ENCODE measurements at regions not wholly inside any gene's neighbourhood (a gene's known extent, or its start where the extent isn't known, plus 50 kb on each side); places are given as distances from the start of the nearest gene placed in this dataset.

- peaks cover 1% of the 10 kb centered on the region; the same call in 1 of the 2 replicates for H3K27me3 Mint-ChIP-seq (ENCODE audit: low read depth)
- H3K4me1 Mint-ChIP-seq: no peaks in the 10 kb centered on the region
- H3K4me1 ChIP-seq (ENCODE audit: insufficient read depth, low read length): no peaks in the 10 kb centered on the region
- no peak overlapping the region for H4K5ac ChIP-seq (ENCODE audit: insufficient read length, low read depth, low read length)
- TF ChIP-seq CTCF (conservative IDR thresholded peaks at IDR 0.05): no peak
- H3K9me3 Mint-ChIP-seq: peaks cover 89 to 94% of the 10 kb centered on the region in 2 experiments
- H3K23me2 ChIP-seq (ENCODE audit: insufficient read length, low read depth, low read length, poor library complexity, severe bottlenecking): no peaks in the 10 kb centered on the region
- no peak for DNase-seq
- H4K8ac ChIP-seq (replicated peaks; ENCODE audit: insufficient read length, low read depth, low read length): no peak overlapping the region
- no peaks in the 10 kb centered on the region for H3K79me2 ChIP-seq (ENCODE audit: insufficient read depth, low read length)
- H3K27ac ChIP-seq (ENCODE audit: insufficient read length, low read depth, low read length): no peak overlapping the region
- no peak overlapping the region for H2AFZ ChIP-seq (ENCODE audit: low read length)
- no peak overlapping the region for H3K23ac ChIP-seq (ENCODE audit: insufficient read length, low read depth, low read length)
- H3K56ac ChIP-seq (ENCODE audit: insufficient read length, low read depth, low read length): no peak overlapping the region
- no peak overlapping the region for H3K4me3 Mint-ChIP-seq
- no peaks in the 10 kb centered on the region for H3K79me1 ChIP-seq (ENCODE audit: insufficient read depth, low read depth, low read length, poor library complexity, severe bottlenecking)
- H3K4ac ChIP-seq (ENCODE audit: low read depth, low read length): no peak overlapping the region
- H3K4me2 ChIP-seq (ENCODE audit: insufficient read depth, insufficient read length, low read length): no peak overlapping the region
- no peaks in the 10 kb centered on the region for H4K20me1 ChIP-seq (ENCODE audit: control insufficient read depth, insufficient read depth, insufficient read length)
- H3K27ac Mint-ChIP-seq: no peak overlapping the region
- H3K9me3 ChIP-seq (ENCODE audit: control insufficient read depth, low read depth, low read length): peaks cover 76% of the 10 kb centered on the region
- no peak overlapping the region for H2BK20ac ChIP-seq (ENCODE audit: low read depth, low read length, poor library complexity, severe bottlenecking)
- H3K27me3 ChIP-seq (ENCODE audit: insufficient read depth, low read length): no peaks in the 10 kb centered on the region
- no peak overlapping the region for H3K18ac ChIP-seq (ENCODE audit: insufficient read length, low read depth, low read length)
- H4K91ac ChIP-seq (ENCODE audit: insufficient read length, low read depth, low read length): no peak overlapping the region
- no peak overlapping the region for H2AK5ac ChIP-seq (ENCODE audit: insufficient read length, low read length)
- H2BK120ac ChIP-seq (ENCODE audit: low read depth, low read length, poor library complexity, severe bottlenecking): no peak overlapping the region
- H3K9ac ChIP-seq (ENCODE audit: extremely low read depth, insufficient read length, low read length): no peak overlapping the region
- H3T11ph ChIP-seq (ENCODE audit: low read length): no peak overlapping the region
- H2BK5ac ChIP-seq (ENCODE audit: insufficient read length, low read length): no peak overlapping the region
- H3K36me3 Mint-ChIP-seq (ENCODE audit: insufficient read depth in 1 of 3, low read depth in 3 of 3): peaks cover 0 to 32% (median 0%) of the 10 kb centered on the region in 3 experiments; a peak in 4 of 7 replicates
- no peak overlapping the region for H3K14ac ChIP-seq (ENCODE audit: insufficient read depth, low read length)
- no peak overlapping the region for H2BK15ac ChIP-seq (ENCODE audit: low read depth, low read length)
- H2BK12ac ChIP-seq (ENCODE audit: insufficient read length, low read depth, low read length): no peak overlapping the region
- no CpG with 5 or more reads among the region's 1 CpG for WGBS (ENCODE audit: extremely low coverage, insufficient read length, low lambda C conversion rate)
Measured at GRCh38 chr20:56069016-56069415, 63.7 kb upstream of the CBLN4 start.

All from H9 (cell line).